GM18507 (cell line): ENCODE measurements at regions not wholly inside any gene's neighbourhood (a gene's known extent, or its start where the extent isn't known, plus 50 kb on each side); places are given as distances from the start of the nearest gene placed in this dataset.
A peak's percentile ranks its signal among the peaks of the same experiment; 100 is the strongest.

Experiments used
- DNase-seq: peaks from one replicate; pipeline ENCODE4 v3.0.0; 2011; ENCODE audit warnings: low read depth; ENCODE audit not compliant: insufficient read length; ENCODE audit errors: extremely low spot score
- FAIRE-seq: peaks from 2 replicates; lab custom pipeline; 2011; peaks lifted over from hg19 to GRCh38; lab: Jason Lieb, UNC

- FAIRE-seq = no peak
- no peak for DNase-seq
Observed at GRCh38 chr6:156654919-156655918, 122.0 kb upstream of the ARID1B start.

- FAIRE-seq (no peak), DNase-seq (no peak)
Observed at GRCh38 chr6:156652231-156652750, 124.9 kb upstream of the ARID1B start.

GRCh38 chr6:156651486-156651885 lies 125.7 kb upstream of the ARID1B start:
- DNase-seq (no peak), FAIRE-seq (no peak)

GRCh38 chr6:156650896-156651390 lies 126.2 kb upstream of the ARID1B start:
- DNase-seq (no peak), FAIRE-seq (no peak)

- FAIRE-seq = no peak
- DNase-seq = no peak
Observed at GRCh38 chr6:156648616-156649015, 128.6 kb upstream of the ARID1B start.

GRCh38 chr6:156647991-156648390 lies 129.2 kb upstream of the ARID1B start:
- DNase-seq = no peak
- FAIRE-seq = no peak

GRCh38 chr6:156647140-156647784 lies 129.9 kb upstream of the ARID1B start:
- no peak for FAIRE-seq
- no peak for DNase-seq

- FAIRE-seq (no peak), DNase-seq (no peak)
Observed at GRCh38 chr6:156646496-156646895, 130.7 kb upstream of the ARID1B start.

- FAIRE-seq = no peak
- DNase-seq = no peak
Observed at GRCh38 chr6:156645097-156645496, 132.1 kb upstream of the ARID1B start.

- DNase-seq (no peak), FAIRE-seq (no peak)
Observed at GRCh38 chr6:156639009-156639721, 138.0 kb upstream of the ARID1B start.

- no peak for FAIRE-seq
Observed at GRCh38 chr6:156638581-156638980, 138.6 kb upstream of the ARID1B start.

GRCh38 chr6:156634951-156635371 lies 142.2 kb upstream of the ARID1B start:
- peak; percentile 54 for FAIRE-seq
- DNase-seq = no peak

More at GRCh38 chr6:156638581-156638980, 138.6 kb upstream of the ARID1B start:
- no peak for DNase-seq

GRCh38 chr6:156634048-156634447 lies 143.1 kb upstream of the ARID1B start:
- FAIRE-seq = no peak
- no peak for DNase-seq

- FAIRE-seq (no peak), DNase-seq (no peak)
Observed at GRCh38 chr6:156633291-156633690, 143.9 kb upstream of the ARID1B start.

- FAIRE-seq (no peak), DNase-seq (no peak)
Observed at GRCh38 chr6:156630613-156631302, 146.4 kb upstream of the ARID1B start.

GRCh38 chr6:156628805-156629204 lies 148.4 kb upstream of the ARID1B start:
- FAIRE-seq = no peak
- no peak for DNase-seq

GRCh38 chr6:156627524-156627923 lies 149.7 kb upstream of the ARID1B start:
- no peak for FAIRE-seq

GRCh38 chr6:156622185-156622584 lies 155.0 kb upstream of the ARID1B start:
- no peak for DNase-seq
- no peak for FAIRE-seq

More at GRCh38 chr6:156627524-156627923, 149.7 kb upstream of the ARID1B start:
- no peak for DNase-seq

- no peak for FAIRE-seq
- no peak for DNase-seq
Observed at GRCh38 chr6:156620331-156620730, 156.8 kb upstream of the ARID1B start.
